B cell (primary cell): ENCODE measurements at regions not wholly inside any gene's neighbourhood (a gene's known extent, or its start where the extent isn't known, plus 50 kb on each side); places are given as distances from the start of the nearest gene placed in this dataset.

Experiments used
- ATAC-seq: fragments of 200-7000 bp; cut with Tn5 transposase; one replicate; pipeline ENCODE4 v1.10.0; 2021; ENCODE audit warnings: low read depth, mild to moderate bottlenecking, moderate number of reproducible peaks, moderate library complexity
- CTCF ChIA-PET: fragments of 350-600 bp; sonication (Branson Sonifier 250); formaldehyde crosslinking; loops from one replicate; lab custom pipeline; 2021; ENCODE audit warnings: antibody characterized with exemption, inconsistent platforms; lab: Charles Lee
- POLR2A ChIA-PET: fragments of 350-600 bp; sonication (Branson Sonifier 250); formaldehyde crosslinking; loops from one replicate; lab custom pipeline; 2021; ENCODE audit warnings: antibody characterized with exemption; lab: Charles Lee
- DNase-seq: peaks from one replicate; pipeline ENCODE4 v3.0.0; 2013
- H2AFZ ChIP-seq: 2 replicates; pipeline ENCODE4 v1.6.1; 2012; ENCODE audit warnings: mild to moderate bottlenecking, low read depth, low read length; ENCODE audit not compliant: insufficient read depth, poor library complexity, severe bottlenecking
- H3K27ac ChIP-seq, 2 donors: 1 replicate in 1 of 2; 2 replicates in 1 of 2; pipeline ENCODE4 v1.5.1; 2012 to 2013; ENCODE audit warnings: low read length in 2 of 2, mild to moderate bottlenecking in 2 of 2, moderate library complexity in 1 of 2
- H3K27me3 ChIP-seq, 4 experiments: fragments of 200-600 bp in 1 of 4; sonication (generic) in 1 of 4; replicated peaks in 1 of 4; 1 replicate in 2 of 4; 2 replicates in 2 of 4; pipeline versions ENCODE4 v1.6.1 to v1.7.0; 2013 to 2016; ENCODE audit warnings: low read length in 3 of 4, mild to moderate bottlenecking in 2 of 4, mixed read lengths in 1 of 4, moderate library complexity in 1 of 4; ENCODE audit not compliant: insufficient read depth in 4 of 4, control insufficient read depth in 3 of 4; ENCODE audit errors: control extremely low read depth in 1 of 4
- H3K36me3 ChIP-seq, 2 experiments: replicated peaks in 1 of 2; 1 replicate in 1 of 2; 2 replicates in 1 of 2; pipeline versions ENCODE4 v1.6.1 to v1.7.1; 2013; ENCODE audit warnings: low read length in 1 of 2; ENCODE audit not compliant: insufficient read depth in 2 of 2, control insufficient read depth in 1 of 2; ENCODE audit errors: control extremely low read depth in 1 of 2, extremely low read depth in 1 of 2
- H3K4me1 ChIP-seq, 2 donors: fragments of 200-600 bp in 1 of 2; sonication (generic) in 1 of 2; 1 replicate in 1 of 2; 2 replicates in 1 of 2; pipeline versions ENCODE4 v1.5.1 to v1.6.1; 2013 to 2017; ENCODE audit warnings: low read length in 2 of 2; ENCODE audit not compliant: control insufficient read depth in 2 of 2, insufficient read depth in 2 of 2
- H3K4me2 ChIP-seq: replicated peaks from 2 replicates; pipeline ENCODE3; 2012; ENCODE audit warnings: mild to moderate bottlenecking, low read depth, low read length; ENCODE audit not compliant: poor library complexity, severe bottlenecking
- H3K4me3 ChIP-seq, 5 experiments: fragments of 200-600 bp in 1 of 5; sonication (generic) in 1 of 5; 1 replicate in 3 of 5; 2 replicates in 2 of 5; pipeline versions ENCODE4 v1.5.1 to v1.7.0; 2011 to 2016; ENCODE audit warnings: low read length in 4 of 5, mild to moderate bottlenecking in 4 of 5, low read depth in 2 of 5, control low read depth in 1 of 5, moderate library complexity in 1 of 5; ENCODE audit not compliant: insufficient read depth in 1 of 5; ENCODE audit errors: control extremely low read depth in 1 of 5, extremely low read depth in 1 of 5
- H3K79me2 ChIP-seq: fragments of 200-600 bp; sonication (generic); one replicate; pipeline ENCODE4 v1.6.0; 2016; ENCODE audit warnings: low read length; ENCODE audit not compliant: control insufficient read depth, insufficient read depth
- H3K9ac ChIP-seq: fragments of 200-600 bp; sonication (generic); 2 replicates; pipeline ENCODE4 v1.6.1; 2017; ENCODE audit warnings: mild to moderate bottlenecking, low read length, moderate library complexity
- H3K9me3 ChIP-seq, 3 donors: one replicate each; pipeline versions ENCODE4 v1.6.1 to v1.7.1; 2013; ENCODE audit warnings: low read length in 2 of 3; ENCODE audit not compliant: control insufficient read depth in 2 of 3, insufficient read depth in 1 of 3; ENCODE audit errors: control extremely low read depth in 1 of 3
- H4K20me1 ChIP-seq: 2 replicates; pipeline ENCODE4 v1.6.0; 2012; ENCODE audit warnings: mild to moderate bottlenecking, low read length; ENCODE audit not compliant: insufficient read depth, control insufficient read depth, poor library complexity, severe bottlenecking
- H3K27ac Mint-ChIP-seq: one replicate; pipeline ENCODE4 v1.8.0; 2021; ENCODE audit warnings: mixed read lengths
- H3K27me3 Mint-ChIP-seq: one replicate; pipeline ENCODE4 v1.8.0; 2021; ENCODE audit warnings: mixed read lengths
- H3K4me1 Mint-ChIP-seq: one replicate; pipeline ENCODE4 v1.8.0; 2021; ENCODE audit warnings: mixed read lengths
- H3K4me3 Mint-ChIP-seq: one replicate; pipeline ENCODE4 v1.8.0; 2021; ENCODE audit warnings: mixed read lengths
- H3K9me3 Mint-ChIP-seq: one replicate; pipeline ENCODE4 v1.8.0; 2022; ENCODE audit warnings: mixed read lengths; ENCODE audit not compliant: insufficient read depth
- EZH2 ChIP-seq: IDR thresholded peaks from 2 replicates; pipeline ENCODE4 v1.6.1; 2012; ENCODE audit warnings: borderline replicate concordance, low read depth, mild to moderate bottlenecking, moderate library complexity, low read length; ENCODE audit not compliant: insufficient read depth, poor library complexity, severe bottlenecking
- WGBS: methylation state at CpG from one replicate; pipeline ENCODE4 v1.1.5; 2013; ENCODE audit warnings: missing lambda C conversion rate; ENCODE audit not compliant: insufficient coverage; 5-methylcytosine and 5-hydroxymethylcytosine counted together
- intact Hi-C: fragments of 100-400 bp; cut with micrococcal nuclease; formaldehyde crosslinking; loops from one replicate; pipeline ENCODE4 v1.10.0; 2022
- TF ChIP-seq, protein P1 (sequence below): fragments of 200-600 bp; IDR thresholded peaks from one replicate; pipeline ENCODE4 v1.8.0; 2022; ENCODE audit warnings: antibody characterized with exemption, mild to moderate bottlenecking

GRCh38 chr9:117616431-117616831, 87.8 kb upstream of the TLR4 start:
- Histone ChIP-seq H3K4me1 (no peaks in the 10 kb centered on the region), H3K27ac (no peak overlapping the region), H3K4me3 (no peak overlapping the region), H4K20me1 (no peaks in the 10 kb centered on the region), H3K9me3 (no peaks in the 10 kb centered on the region), H3K9ac (no peak overlapping the region), H3K79me2 (no peaks in the 10 kb centered on the region), H3K4me2 (no peak overlapping the region), H3K36me3 (no peaks in the 10 kb centered on the region), H2AFZ (no peak overlapping the region), H3K27me3 (no peaks in the 10 kb centered on the region)
- WGBS, result 52% methylated on average over 3 of the region's 3 CpGs
- no peak overlapping the region for H3K4me3 Mint-ChIP-seq
- peaks cover 5% of the 10 kb centered on the region for H3K27me3 Mint-ChIP-seq
- CTCF ChIA-PET, result no interaction called here
- DNase-seq (no peak), ATAC-seq (no peak)
- H3K27ac Mint-ChIP-seq, result no peak overlapping the region
- H3K4me1 Mint-ChIP-seq, result no peaks in the 10 kb centered on the region
- POLR2A ChIA-PET, result no interaction called here
- intact Hi-C loops, result no loop called here
- TF ChIP-seq, protein P1, sequence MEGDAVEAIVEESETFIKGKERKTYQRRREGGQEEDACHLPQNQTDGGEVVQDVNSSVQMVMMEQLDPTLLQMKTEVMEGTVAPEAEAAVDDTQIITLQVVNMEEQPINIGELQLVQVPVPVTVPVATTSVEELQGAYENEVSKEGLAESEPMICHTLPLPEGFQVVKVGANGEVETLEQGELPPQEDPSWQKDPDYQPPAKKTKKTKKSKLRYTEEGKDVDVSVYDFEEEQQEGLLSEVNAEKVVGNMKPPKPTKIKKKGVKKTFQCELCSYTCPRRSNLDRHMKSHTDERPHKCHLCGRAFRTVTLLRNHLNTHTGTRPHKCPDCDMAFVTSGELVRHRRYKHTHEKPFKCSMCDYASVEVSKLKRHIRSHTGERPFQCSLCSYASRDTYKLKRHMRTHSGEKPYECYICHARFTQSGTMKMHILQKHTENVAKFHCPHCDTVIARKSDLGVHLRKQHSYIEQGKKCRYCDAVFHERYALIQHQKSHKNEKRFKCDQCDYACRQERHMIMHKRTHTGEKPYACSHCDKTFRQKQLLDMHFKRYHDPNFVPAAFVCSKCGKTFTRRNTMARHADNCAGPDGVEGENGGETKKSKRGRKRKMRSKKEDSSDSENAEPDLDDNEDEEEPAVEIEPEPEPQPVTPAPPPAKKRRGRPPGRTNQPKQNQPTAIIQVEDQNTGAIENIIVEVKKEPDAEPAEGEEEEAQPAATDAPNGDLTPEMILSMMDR, result no peak
- no peak for TF ChIP-seq EZH2
- peaks cover 2% of the 10 kb centered on the region for H3K9me3 Mint-ChIP-seq

DNA sequence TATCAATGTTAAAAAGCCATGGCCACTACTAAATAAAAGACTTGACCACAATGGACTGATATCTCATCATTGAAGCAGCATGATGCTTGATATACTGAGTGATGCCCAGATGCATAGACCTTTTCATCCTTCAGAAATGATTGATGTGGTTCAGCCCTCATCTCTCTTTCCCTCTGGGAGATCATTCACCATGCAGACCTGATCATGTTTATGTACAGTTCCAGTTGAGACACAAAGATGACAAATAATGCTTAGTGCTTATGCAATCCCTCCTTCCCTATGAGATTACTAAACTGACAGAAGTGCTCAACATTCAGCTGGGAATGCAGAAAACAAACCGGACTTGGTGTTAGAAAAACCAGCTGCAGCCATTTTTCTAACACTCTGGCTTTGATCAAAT, 91.9 kb upstream of the TLR4 start:
- WGBS, result 80% methylated on average over 1 of the region's 1 CpG

More for the DNA sequence above, 91.9 kb upstream of the TLR4 start:
- no peaks in the 10 kb centered on the region for H4K20me1 ChIP-seq
- CTCF ChIA-PET, result no interaction called here
- H3K9me3 ChIP-seq, result no peaks in the 10 kb centered on the region
- no peak overlapping the region for H3K4me2 ChIP-seq
- H3K79me2 ChIP-seq, result no peaks in the 10 kb centered on the region
- Mint-ChIP-seq H3K27ac (no peak overlapping the region), H3K4me1 (no peaks in the 10 kb centered on the region), H3K9me3 (no peaks in the 10 kb centered on the region), H3K4me3 (no peak overlapping the region), H3K27me3 (peaks cover 5% of the 10 kb centered on the region)
- POLR2A ChIA-PET, result no interaction called here
- H3K9ac ChIP-seq, result no peak overlapping the region
- intact Hi-C loops, result no loop called here
- H3K4me1 ChIP-seq, result no peaks in the 10 kb centered on the region
- no peaks in the 10 kb centered on the region for H3K27me3 ChIP-seq
- DNase-seq, result no peak
- no peak overlapping the region for H2AFZ ChIP-seq
- no peak for TF ChIP-seq EZH2
- TF ChIP-seq, protein P1, result no peak
- ATAC-seq, result no peak
- H3K27ac ChIP-seq, result no peak overlapping the region
- no peak overlapping the region for H3K4me3 ChIP-seq
- no peaks in the 10 kb centered on the region for H3K36me3 ChIP-seq
